Epithelial cell of esophagus (primary cell): ENCODE measurements at regions not wholly inside any gene's neighbourhood (a gene's known extent, or its start where the extent isn't known, plus 50 kb on each side); places are given as distances from the start of the nearest gene placed in this dataset.

Experiments used
- DNase-seq: peaks from one replicate; pipeline ENCODE4 v3.0.0; 2010; ENCODE audit warnings: low read depth
- H3K4me3 ChIP-seq: 2 replicates; pipeline ENCODE4 v1.5.1; 2011; ENCODE audit warnings: mild to moderate bottlenecking, low read length, control low read depth
- CTCF ChIP-seq: IDR thresholded peaks from 2 replicates; pipeline ENCODE4 v1.5.1; 2011; ENCODE audit warnings: low read depth, mild to moderate bottlenecking, low read length, control low read depth, inconsistent platforms; ENCODE audit not compliant: insufficient read depth; ENCODE audit errors: missing control alignments

GRCh38 chr3:182631183-182632076 lies 161.9 kb upstream of the ATP11B start:
- DNase-seq = peak; percentile 44
- no peak for TF ChIP-seq CTCF
- no peak overlapping the region for H3K4me3 ChIP-seq

- TF ChIP-seq CTCF = no peak
- no peak for DNase-seq
- no peak overlapping the region for H3K4me3 ChIP-seq
Measured at GRCh38 chr3:182632077-182632393, 161.3 kb upstream of the ATP11B start.

- no peak overlapping the region for H3K4me3 ChIP-seq
- TF ChIP-seq CTCF = no peak
- DNase-seq = peak; percentile 86
Measured at GRCh38 chr3:182633186-182633585, 160.1 kb upstream of the ATP11B start.

GRCh38 chr3:182636646-182637045 lies 156.7 kb upstream of the ATP11B start:
- no peak overlapping the region for H3K4me3 ChIP-seq
- DNase-seq = peak; percentile 89
- TF ChIP-seq CTCF = no peak

- DNase-seq = no peak
- no peak overlapping the region for H3K4me3 ChIP-seq
- TF ChIP-seq CTCF = no peak
Measured at GRCh38 chr3:182637350-182638110, 155.8 kb upstream of the ATP11B start.

- no peak for TF ChIP-seq CTCF
- H3K4me3 ChIP-seq = no peak overlapping the region
- no peak for DNase-seq
Measured at GRCh38 chr3:182644013-182644412, 149.3 kb upstream of the ATP11B start.
